Erythroblast (primary cell): ENCODE measurements at regions not wholly inside any gene's neighbourhood (a gene's known extent, or its start where the extent isn't known, plus 50 kb on each side); places are given as distances from the start of the nearest gene placed in this dataset.
"Not testable (repeated sequence)": the region's sequence is repeated elsewhere in the genome, so short reads cannot be mapped to it uniquely, and the experiment has no call there.

Source experiments
- DNase-seq, 2 experiments: peaks; one replicate each; lab custom pipeline; 2025; lab: John Stamatoyannopoulos, UW
- GATA1 ChIP-seq: IDR thresholded peaks from 2 replicates; pipeline ENCODE4 v1.6.1; 2011; ENCODE audit warnings: low read depth, mild to moderate bottlenecking, control low read depth, low read length, moderate library complexity
- POLR2A ChIP-seq: IDR thresholded peaks from 2 replicates; pipeline ENCODE4 v1.6.1; 2011; ENCODE audit warnings: mild to moderate bottlenecking, low read length

DNA sequence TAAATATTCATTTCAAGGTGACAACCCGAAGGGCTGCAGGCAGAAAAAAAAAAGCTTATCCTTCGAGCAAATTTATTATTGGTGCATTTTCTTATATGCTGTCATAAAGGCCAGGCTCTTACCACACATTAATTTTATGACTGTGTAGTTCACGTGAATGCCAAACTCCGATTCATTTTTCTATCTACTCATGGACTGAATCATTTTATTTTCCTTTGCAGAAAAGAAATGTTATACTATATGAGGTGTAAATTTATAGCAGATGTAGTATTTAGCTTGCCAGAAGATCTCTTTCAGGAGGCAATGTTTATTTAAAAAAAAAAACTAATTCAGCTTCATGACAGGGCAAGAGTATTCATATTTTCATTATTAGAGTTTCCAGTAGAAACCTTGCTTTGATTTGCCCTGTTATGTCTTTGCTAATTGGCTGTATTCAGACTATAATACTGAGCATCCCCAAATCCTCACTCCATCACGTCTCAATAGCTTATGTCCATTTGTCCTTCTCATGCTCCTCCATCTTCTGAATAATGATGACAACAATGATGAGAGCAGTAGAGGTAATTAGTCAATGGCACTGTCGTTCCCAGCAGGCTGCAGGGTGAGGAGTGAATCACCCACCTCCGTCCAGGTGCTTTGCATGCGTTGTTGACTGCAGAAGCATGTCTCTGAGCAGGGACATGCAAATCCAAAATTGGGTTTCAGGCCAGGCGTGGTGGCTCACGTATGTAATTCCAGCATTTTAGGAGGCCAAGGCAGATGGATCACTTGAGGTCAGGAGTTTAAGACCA, 101.1 kb upstream of the RAB12 start:
- no peak for DNase-seq
- no peak for TF ChIP-seq GATA1
- no peak for TF ChIP-seq POLR2A

DNA sequence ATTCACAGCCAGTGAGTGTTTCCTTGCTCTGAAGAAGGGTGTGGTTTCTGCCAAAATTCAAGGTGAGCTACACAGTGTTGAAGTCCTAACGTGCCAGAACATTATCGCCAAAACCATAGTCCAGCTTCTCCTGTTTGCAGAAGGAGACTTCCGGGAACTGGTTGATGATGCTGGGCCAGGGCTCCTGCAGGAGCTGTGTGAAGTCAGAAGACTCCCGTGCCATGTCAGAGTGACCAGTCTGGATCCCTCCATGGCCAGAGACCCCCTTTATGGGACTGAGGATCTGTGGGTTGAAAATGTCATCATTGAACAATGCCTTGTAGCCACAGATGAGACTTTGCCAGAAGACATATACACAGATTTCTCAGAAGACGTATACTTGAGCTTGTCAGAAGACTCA, 96.0 kb upstream of the RAB12 start:
- no peak for DNase-seq
- TF ChIP-seq POLR2A: no peak

DNA sequence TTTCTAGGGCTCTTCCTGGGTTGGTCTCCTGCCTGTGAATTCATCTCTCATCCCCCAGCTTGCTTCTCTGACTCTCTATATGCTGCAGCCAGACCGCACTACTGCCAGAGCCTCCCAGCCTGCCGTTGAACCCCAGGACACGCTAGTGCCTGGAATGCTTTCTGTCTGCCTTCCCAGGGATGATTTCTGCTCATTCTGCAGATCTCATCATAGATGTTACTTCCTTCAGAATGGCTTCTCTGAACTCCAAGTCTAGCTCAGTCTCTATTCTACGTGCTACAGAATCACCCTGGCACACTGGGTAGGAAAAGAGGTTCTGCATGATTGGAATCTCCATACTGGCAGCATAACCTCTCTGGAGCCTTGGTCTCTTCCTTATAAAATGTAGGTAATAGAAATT, 94.8 kb upstream of the RAB12 start:
- DNase-seq: no peak
- TF ChIP-seq GATA1 (no peak), POLR2A (no peak)

DNA sequence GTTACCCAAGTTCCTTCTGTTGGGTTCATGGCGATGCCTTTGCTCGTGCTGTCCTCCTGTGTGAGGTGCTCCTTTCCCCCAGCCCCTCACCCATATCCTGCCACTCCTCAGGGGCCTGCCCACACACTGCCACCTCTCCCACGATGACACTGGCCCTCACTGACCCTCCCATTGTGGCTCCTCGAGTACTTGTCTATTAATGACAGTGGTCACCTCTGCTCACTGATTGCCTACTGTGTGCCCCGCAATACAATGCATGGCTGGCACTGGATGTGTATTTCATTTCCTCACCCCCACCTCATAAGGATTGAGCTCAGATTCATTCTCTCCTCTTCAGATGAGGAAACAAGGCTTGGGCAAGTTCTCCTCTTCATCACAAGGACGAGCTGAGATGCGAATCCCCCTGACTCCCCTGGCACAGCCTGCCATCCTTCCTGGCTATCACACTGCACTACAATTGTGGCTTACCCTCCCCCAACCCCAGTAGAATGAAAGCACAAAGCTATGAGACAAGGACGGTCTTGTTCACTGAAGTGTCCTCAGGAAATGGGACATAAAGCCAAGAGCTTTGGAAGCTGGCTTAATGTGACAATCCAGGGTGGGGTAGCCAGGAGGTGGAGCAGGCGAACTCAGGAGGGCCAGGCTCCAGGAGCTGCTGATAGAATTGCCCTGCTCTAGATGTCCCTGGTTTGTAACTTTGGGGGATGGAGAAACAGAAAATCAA, 93.9 kb upstream of the RAB12 start:
- TF ChIP-seq POLR2A: no peak
- no peak for TF ChIP-seq GATA1
- DNase-seq: no peak

DNA sequence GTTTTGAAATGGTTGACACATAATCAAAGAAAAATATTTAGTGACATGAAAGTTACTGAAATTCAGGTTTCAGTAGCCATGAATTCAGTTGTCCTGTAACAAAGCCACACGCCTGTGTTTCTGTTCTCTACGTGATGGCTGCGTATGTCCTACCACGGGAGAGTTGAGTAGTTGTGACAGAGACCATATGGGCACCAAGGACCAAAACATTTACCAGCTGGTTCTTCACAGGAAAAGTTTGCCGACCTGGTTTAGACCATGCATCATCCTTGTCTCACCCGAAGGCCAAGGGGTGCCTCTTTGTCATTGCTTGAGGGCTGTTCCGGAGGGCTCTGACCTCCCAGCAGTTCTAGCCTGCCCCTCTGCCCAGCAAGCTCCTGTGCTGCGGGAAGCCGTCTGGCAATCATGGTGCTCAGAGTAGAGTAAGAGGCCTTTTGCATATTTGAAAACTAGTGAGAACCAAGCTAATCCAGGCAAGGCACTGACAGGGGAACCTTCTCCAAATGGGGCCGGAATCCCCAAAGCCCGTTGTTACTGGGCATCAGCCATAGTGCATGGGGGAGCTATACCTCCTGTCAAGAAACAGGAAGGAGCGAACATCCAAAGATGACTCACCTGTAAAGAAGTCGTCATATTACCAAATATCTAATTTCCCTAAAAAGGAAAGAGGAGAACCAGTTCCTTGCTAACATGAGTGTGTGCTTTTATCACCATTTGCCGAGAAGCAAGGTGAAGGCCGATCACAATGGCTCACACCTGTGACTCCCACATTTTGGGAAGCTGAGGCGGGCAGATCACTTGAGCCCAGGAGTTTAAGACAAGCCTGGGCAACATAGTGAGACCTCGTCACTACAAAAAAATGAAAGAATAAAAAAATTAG, 92.6 kb upstream of the RAB12 start:
- TF ChIP-seq POLR2A (no peak), GATA1 (no peak)
- no peak for DNase-seq

DNA sequence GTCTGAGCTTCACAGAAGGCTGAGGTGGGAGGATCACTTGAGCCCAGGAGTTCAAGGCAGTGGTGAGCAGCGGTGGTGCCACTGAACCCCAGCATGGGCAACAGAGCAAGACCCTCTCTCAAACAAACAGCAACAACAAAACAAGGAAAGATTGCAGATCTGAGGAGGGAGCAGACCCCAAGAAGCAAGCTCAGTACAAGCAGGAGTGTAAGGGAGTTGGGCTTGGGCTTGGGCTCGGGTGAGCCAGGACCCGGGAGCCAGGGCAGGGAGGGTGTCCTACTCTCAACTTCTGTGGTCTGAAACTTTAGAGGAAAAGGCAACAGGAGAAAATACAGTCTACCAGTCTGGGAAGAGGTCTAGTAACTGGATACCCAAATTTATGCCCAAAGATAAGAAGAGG, 92.0 kb upstream of the RAB12 start:
- TF ChIP-seq POLR2A: no peak
- TF ChIP-seq GATA1: no peak
- DNase-seq: no peak

DNA sequence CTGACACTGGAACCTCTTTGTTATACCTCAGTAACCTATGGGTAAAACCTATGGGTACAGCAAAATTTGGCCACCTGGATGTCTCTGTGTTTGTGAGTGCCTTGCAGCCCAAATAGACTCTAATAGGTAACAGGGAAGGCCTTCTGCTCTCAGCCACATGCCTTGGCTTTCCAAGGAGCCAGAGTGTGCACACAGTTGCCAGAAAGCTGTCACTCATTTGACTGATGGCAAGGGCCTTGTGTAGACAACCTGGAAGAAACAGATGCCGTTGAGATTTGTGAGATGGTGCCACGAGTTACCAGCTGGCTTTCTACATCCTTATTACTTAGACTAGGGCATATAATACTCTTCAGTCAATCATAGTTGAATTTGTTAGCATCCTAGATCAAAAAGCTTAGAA, 90.1 kb upstream of the RAB12 start:
- TF ChIP-seq POLR2A (no peak), GATA1 (no peak)
- DNase-seq: no peak

DNA sequence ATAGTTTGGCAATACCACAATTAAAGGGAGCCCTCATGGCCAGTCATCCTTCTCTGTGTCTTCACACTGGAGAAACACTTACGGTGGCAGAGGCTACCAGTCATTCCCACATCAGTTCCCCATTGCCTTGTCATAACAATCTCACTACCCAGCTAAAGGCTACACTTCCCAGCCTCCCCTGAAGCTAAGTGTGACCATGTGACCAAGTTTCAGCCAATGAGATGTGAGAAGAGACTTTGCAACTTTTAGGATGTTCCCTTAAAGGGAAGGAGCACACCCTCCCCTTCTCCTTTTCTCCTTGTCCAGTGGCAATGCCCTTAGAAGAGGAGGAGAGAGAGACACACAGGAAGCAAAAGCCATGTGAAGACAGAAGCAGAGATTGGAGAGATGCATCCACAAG, 89.0 kb upstream of the RAB12 start:
- no peak for DNase-seq
- no peak for TF ChIP-seq POLR2A
- TF ChIP-seq GATA1: no peak

DNA sequence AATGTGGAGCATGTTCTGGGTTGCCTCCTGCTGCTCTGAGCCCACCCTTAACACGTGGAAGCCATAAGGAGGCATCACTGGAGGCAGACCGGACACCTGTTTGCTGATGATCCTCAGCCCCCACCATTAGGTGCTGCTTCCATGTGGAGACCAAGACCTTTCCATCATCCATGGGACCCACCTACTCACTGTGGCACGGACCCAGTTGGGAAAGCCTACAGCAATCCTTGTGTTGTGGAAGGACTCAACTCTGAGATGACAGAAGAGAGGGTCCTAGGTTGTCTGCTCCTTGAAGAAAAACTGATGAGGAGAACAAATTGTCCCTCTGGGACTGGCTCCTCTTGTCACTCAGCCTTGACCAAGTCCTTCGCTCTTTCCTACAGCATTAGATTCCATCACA, 86.5 kb upstream of the RAB12 start:
- TF ChIP-seq POLR2A: no peak
- no peak for TF ChIP-seq GATA1
- DNase-seq: no peak

DNA sequence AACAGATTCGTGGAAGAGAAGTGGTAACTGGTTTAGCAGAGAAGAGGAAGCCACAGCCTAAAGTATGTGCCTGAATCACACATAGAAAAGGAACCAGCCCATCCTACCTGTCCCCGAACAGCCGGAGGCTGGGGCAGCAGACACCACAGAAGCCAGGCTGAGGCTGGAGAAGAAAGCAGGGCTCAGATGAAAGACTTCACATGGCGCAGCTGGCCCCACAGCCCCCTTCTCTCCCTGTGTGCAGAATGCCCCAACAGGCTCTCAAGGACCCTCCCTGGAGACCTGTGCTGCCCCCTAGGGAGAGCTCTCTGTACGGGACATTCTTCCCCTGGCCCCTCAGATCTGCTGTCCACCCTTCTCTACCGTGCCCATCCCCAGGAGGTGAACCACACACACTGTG, 83.5 kb upstream of the RAB12 start:
- no peak for TF ChIP-seq POLR2A
- TF ChIP-seq GATA1: no peak
- DNase-seq: no peak

DNA sequence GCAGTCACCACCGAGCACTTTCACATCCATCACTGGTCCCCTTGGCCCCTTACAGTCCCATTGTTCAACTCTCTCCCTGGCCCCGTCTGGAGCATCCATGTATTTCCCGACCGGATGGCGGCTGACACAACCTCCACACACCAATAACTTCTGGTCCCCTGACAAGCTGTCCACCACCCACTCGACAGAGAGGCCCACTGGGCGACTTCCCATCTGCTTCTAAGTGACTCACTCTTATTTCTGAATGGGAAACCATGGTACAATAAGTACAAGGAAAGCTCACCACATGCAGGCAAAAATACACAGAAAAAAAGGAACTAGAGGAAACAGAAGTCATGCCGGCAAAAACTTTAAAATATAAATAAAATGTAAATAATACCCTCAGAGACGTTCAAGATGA, 82.9 kb upstream of the RAB12 start:
- no peak for TF ChIP-seq GATA1
- no peak for TF ChIP-seq POLR2A
- DNase-seq: no peak

DNA sequence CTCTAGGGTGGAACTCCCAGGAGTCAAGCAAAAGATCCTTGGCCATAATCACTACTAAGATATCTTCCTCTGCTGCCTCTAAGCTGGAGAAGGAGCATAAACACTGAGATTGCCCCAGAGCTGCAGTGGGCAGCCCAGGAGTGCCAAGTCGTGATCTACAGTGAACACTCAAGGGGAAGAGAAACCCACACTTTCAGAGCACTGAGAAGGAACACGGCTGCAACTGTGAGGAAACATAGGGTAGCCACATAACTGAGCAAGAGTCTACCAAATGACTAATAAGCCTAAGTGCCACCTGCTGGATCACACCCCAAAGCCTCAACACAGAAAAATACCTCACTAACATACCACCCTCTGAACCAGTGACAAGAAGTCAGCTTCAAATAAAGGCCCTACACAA, 79.6 kb upstream of the RAB12 start:
- no peak for DNase-seq

DNA sequence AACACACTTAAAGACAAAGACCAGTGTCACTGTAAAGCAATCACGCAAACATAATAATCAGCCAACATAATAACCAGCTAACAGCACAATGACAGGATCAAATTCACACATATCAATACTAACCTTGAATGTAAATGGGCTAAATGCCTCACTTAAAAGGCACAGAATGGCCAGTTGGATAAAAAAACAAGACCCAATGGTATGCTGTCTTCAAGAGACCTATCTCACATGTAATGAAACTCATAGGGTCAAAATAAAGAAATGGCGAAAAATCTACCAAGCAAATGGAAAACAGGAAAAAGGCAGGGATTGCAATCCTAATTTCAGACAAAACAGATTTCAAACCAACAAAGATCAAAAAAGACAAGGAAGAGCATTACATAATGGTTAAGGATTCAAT, 78.2 kb upstream of the RAB12 start:
- not testable (repeated sequence) for DNase-seq

More for the DNA sequence above, 79.6 kb upstream of the RAB12 start:
- no peak for TF ChIP-seq POLR2A
- TF ChIP-seq GATA1: no peak

DNA sequence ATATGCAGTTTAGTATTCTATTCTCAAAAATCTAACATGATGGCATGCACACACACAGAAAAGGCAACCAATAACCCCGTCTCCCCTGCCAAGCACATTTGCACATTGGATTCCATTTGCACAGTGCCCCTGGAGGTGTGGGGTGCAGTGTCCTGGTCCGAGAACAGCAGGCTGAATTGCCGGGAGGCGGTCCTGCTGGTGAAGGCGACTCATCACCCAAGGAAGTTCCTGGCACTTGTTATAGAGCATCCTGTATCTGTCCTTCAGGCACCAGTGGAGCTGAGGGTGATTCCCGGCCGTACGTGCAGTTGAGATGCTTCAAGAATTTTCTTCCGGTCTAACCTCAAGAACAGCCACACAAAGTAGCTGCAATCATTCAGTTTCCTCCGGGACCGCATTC, 73.0 kb upstream of the RAB12 start:
- TF ChIP-seq POLR2A: no peak
- DNase-seq: no peak

DNA sequence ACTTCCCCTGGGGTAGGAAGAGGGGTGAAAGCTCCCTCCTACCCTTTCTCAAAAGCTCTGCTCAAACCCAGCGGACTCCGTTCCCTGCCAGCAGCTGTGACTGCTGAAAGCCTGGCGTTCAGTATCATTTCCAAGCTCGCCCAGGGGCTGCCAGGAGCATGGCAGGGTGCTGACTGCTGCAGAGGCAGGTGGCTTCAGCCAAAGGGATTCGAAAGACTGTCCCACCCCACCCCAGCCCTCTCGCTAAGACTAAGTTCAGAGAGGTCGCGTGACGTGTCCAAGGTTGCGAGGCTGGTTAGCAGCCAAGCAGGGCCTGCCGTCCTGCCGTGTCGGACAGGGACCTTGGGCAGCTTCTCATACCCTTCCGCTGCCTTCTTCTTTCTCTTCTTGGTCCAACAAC, 72.3 kb upstream of the RAB12 start:
- no peak for DNase-seq
- TF ChIP-seq GATA1 (no peak), POLR2A (no peak)
